Upper lobe of left lung (tissue), 4 donors: ENCODE measurements at regions not wholly inside any gene's neighbourhood (a gene's known extent, or its start where the extent isn't known, plus 50 kb on each side); places are given as distances from the start of the nearest gene placed in this dataset.

Source experiments
- CTCF ChIP-seq, 6 experiments: fragments of 450-650 bp in 4 of 6; fragments of 200-600 bp in 2 of 6; sonication (generic) in 2 of 6; IDR thresholded peaks; one replicate each; pipeline ENCODE4 v1.5.1; 2016 to 2019; ENCODE audit warnings: antibody characterized with exemption in 6 of 6
- EP300 ChIP-seq, 4 donors: sonication (generic); formaldehyde crosslinking; IDR thresholded peaks; one replicate each; pipeline ENCODE4 v1.5.1; 2017; ENCODE audit warnings: antibody characterized with exemption in 4 of 4, control low read depth in 2 of 4
- POLR2A ChIP-seq, 4 donors: fragments of 450-650 bp; IDR thresholded peaks; one replicate each; pipeline ENCODE4 v1.5.1; 2016 to 2017; ENCODE audit warnings: antibody characterized with exemption in 4 of 4, mild to moderate bottlenecking in 2 of 4
- POLR2AphosphoS5 ChIP-seq, 2 donors: sonication (generic); formaldehyde crosslinking; IDR thresholded peaks; one replicate each; pipeline ENCODE4 v1.5.1; 2017; ENCODE audit warnings: antibody characterized with exemption in 2 of 2

GRCh38 chr14:95413289-95414215 lies 93.8 kb upstream of the CLMN start:
- TF ChIP-seq CTCF (IDR thresholded peaks at IDR 0.05) (no peak), POLR2A (IDR thresholded peaks at IDR 0.05) (no peak), EP300 (IDR thresholded peaks at IDR 0.05) (no peak), POLR2AphosphoS5 (IDR thresholded peaks at IDR 0.05) (no peak)
